ENCODE measurements at regions not wholly inside any gene's neighbourhood (a gene's known extent, or its start where the extent isn't known, plus 50 kb on each side); places are given as distances from the start of the nearest gene placed in this dataset.

- no peak overlapping the region for H3K4me3 ChIP-seq (ENCODE audit: low read depth, low read length)
- TF ChIP-seq CTCF (IDR thresholded peaks at IDR 0.05; ENCODE audit: insufficient read depth, low read length) = no peak
- DNase-seq (ENCODE audit: low read depth) = no peak
Observed at GRCh38 chr1:101102426-101103156, 77.0 kb upstream of the DPH5 start.

- no peak for TF ChIP-seq CTCF (IDR thresholded peaks at IDR 0.05; ENCODE audit: insufficient read depth, low read length)
- H3K4me3 ChIP-seq (ENCODE audit: low read depth, low read length) = no peak overlapping the region
- peak; percentile 12 for DNase-seq (ENCODE audit: low read depth)
Observed at GRCh38 chr1:101101360-101101759, 75.8 kb upstream of the DPH5 start.

- DNase-seq (ENCODE audit: low read depth) = no peak
- no peak overlapping the region for H3K4me3 ChIP-seq (ENCODE audit: low read depth, low read length)
- TF ChIP-seq CTCF (IDR thresholded peaks at IDR 0.05; ENCODE audit: insufficient read depth, low read length) = no peak
Observed at GRCh38 chr1:101100674-101101073, 75.1 kb upstream of the DPH5 start.

GRCh38 chr1:101098907-101099306 lies 73.3 kb upstream of the DPH5 start:
- no peak for DNase-seq (ENCODE audit: low read depth)
- no peak for TF ChIP-seq CTCF (IDR thresholded peaks at IDR 0.05; ENCODE audit: insufficient read depth, low read length)
- no peak overlapping the region for H3K4me3 ChIP-seq (ENCODE audit: low read depth, low read length)

- DNase-seq (ENCODE audit: low read depth) = no peak
- TF ChIP-seq CTCF (IDR thresholded peaks at IDR 0.05; ENCODE audit: insufficient read depth, low read length) = no peak
- no peak overlapping the region for H3K4me3 ChIP-seq (ENCODE audit: low read depth, low read length)
Observed at GRCh38 chr1:101098327-101098726, 72.7 kb upstream of the DPH5 start.

GRCh38 chr1:101089613-101090338 lies 64.2 kb upstream of the DPH5 start:
- no peak overlapping the region for H3K4me3 ChIP-seq (ENCODE audit: low read depth, low read length)
- no peak for DNase-seq (ENCODE audit: low read depth)
- no peak for TF ChIP-seq CTCF (IDR thresholded peaks at IDR 0.05; ENCODE audit: insufficient read depth, low read length)
